ENCODE measurements at regions not wholly inside any gene's neighbourhood (a gene's known extent, or its start where the extent isn't known, plus 50 kb on each side); places are given as distances from the start of the nearest gene placed in this dataset.

- no peak for DNase-seq
These were observed 330.4 kb upstream of the PROK2 start for GRCh38 chr3:72115307-72115706.

- no peak for DNase-seq
These were observed 329.8 kb upstream of the PROK2 start for GRCh38 chr3:72114773-72115172.

- DNase-seq = no peak
These were observed 329.0 kb upstream of the PROK2 start for GRCh38 chr3:72113964-72114363.

- no peak for DNase-seq
These were observed 328.6 kb upstream of the PROK2 start for GRCh38 chr3:72113564-72113963.

- no peak for DNase-seq
These were observed 327.5 kb upstream of the PROK2 start for GRCh38 chr3:72112435-72112834.

- DNase-seq = no peak
These were observed 326.6 kb upstream of the PROK2 start for GRCh38 chr3:72111265-72112205.

- no peak for DNase-seq
These were observed 324.6 kb upstream of the PROK2 start for GRCh38 chr3:72109327-72110259.

- no peak for DNase-seq
These were observed 320.4 kb upstream of the PROK2 start for GRCh38 chr3:72105306-72105705.

GRCh38 chr3:72102112-72102616 lies 317.2 kb upstream of the PROK2 start:
- DNase-seq = no peak

GRCh38 chr3:72101494-72101893 lies 316.5 kb upstream of the PROK2 start:
- no peak for DNase-seq

GRCh38 chr3:72100601-72101187 lies 315.7 kb upstream of the PROK2 start:
- peak; percentile 43 for DNase-seq

- peak; percentile 19 for DNase-seq
These were observed 315.1 kb upstream of the PROK2 start for GRCh38 chr3:72100080-72100511.

- DNase-seq = no peak
These were observed 314.6 kb upstream of the PROK2 start for GRCh38 chr3:72099326-72100079.

GRCh38 chr3:72097053-72097452 lies 312.1 kb upstream of the PROK2 start:
- no peak for DNase-seq

GRCh38 chr3:72095521-72095920 lies 310.6 kb upstream of the PROK2 start:
- DNase-seq = no peak

GRCh38 chr3:72093992-72094334 lies 309.0 kb upstream of the PROK2 start:
- DNase-seq = no peak

GRCh38 chr3:72093270-72093991 lies 308.5 kb upstream of the PROK2 start:
- no peak for DNase-seq

GRCh38 chr3:72092778-72093177 lies 307.8 kb upstream of the PROK2 start:
- DNase-seq = no peak

GRCh38 chr3:72088486-72089025 lies 303.6 kb upstream of the PROK2 start:
- no peak for DNase-seq

GRCh38 chr3:72087420-72087819 lies 302.5 kb upstream of the PROK2 start:
- DNase-seq = no peak

GRCh38 chr3:72086743-72087087 lies 301.8 kb upstream of the PROK2 start:
- DNase-seq = no peak
